ENCODE measurements at regions not wholly inside any gene's neighbourhood (a gene's known extent, or its start where the extent isn't known, plus 50 kb on each side); places are given as distances from the start of the nearest gene placed in this dataset.

DNA sequence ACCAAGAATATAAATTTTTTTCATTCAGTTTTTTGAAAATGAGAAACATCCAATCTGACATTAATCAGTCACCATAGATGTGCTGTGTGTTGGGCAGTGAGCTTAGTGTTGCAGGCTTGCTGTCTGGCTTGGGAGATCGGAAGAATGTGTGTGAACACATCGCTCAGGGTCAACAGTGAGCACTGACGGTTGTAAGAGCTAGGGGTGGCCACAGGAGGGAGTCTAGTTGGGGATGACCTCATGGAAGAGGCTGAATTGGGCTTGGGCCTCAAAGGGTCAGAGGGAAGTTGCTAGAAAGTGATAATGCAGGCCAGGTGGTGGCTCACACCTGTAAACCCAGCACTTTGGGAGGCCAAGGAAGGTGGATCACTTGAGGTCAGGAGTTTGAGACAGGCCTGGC, 375.4 kb downstream of the DDX10 start:
- TF ChIP-seq POLR2A (IDR thresholded peaks at IDR 0.05) (no peak), POLR2AphosphoS5 (IDR thresholded peaks at IDR 0.05) (no peak)
- TF ChIP-seq, protein P1, sequence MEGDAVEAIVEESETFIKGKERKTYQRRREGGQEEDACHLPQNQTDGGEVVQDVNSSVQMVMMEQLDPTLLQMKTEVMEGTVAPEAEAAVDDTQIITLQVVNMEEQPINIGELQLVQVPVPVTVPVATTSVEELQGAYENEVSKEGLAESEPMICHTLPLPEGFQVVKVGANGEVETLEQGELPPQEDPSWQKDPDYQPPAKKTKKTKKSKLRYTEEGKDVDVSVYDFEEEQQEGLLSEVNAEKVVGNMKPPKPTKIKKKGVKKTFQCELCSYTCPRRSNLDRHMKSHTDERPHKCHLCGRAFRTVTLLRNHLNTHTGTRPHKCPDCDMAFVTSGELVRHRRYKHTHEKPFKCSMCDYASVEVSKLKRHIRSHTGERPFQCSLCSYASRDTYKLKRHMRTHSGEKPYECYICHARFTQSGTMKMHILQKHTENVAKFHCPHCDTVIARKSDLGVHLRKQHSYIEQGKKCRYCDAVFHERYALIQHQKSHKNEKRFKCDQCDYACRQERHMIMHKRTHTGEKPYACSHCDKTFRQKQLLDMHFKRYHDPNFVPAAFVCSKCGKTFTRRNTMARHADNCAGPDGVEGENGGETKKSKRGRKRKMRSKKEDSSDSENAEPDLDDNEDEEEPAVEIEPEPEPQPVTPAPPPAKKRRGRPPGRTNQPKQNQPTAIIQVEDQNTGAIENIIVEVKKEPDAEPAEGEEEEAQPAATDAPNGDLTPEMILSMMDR (IDR thresholded peaks at IDR 0.05), result no peak

All from transverse colon (tissue), 4 donors.